Bronchial epithelial cell (primary cell): ENCODE measurements at regions not wholly inside any gene's neighbourhood (a gene's known extent, or its start where the extent isn't known, plus 50 kb on each side); places are given as distances from the start of the nearest gene placed in this dataset.

Experiments
- DNase-seq: peaks from one replicate; pipeline ENCODE4 v3.0.0-alpha.2; 2010; ENCODE audit warnings: low read depth
- FAIRE-seq: peaks from 2 replicates; lab custom pipeline; 2011; peaks lifted over from hg19 to GRCh38; lab: Jason Lieb, UNC
- H3K27me3 ChIP-seq: 2 replicates; pipeline ENCODE4 v1.5.1; 2011; ENCODE audit warnings: low read length; ENCODE audit not compliant: control insufficient read depth, insufficient read depth
- H3K36me3 ChIP-seq: 2 replicates; pipeline ENCODE4 v1.5.1; 2011; ENCODE audit warnings: low read length; ENCODE audit not compliant: control insufficient read depth, insufficient read depth
- H3K4me3 ChIP-seq: 2 replicates; pipeline ENCODE4 v1.5.1; 2011; ENCODE audit warnings: mild to moderate bottlenecking, low read depth, low read length, control low read depth
- TF ChIP-seq, protein P1 (sequence below): IDR thresholded peaks from 2 replicates; pipeline ENCODE4 v1.5.1; 2011; ENCODE audit warnings: mild to moderate bottlenecking, moderate library complexity, low read length, control low read depth, inconsistent platforms; ENCODE audit not compliant: insufficient read depth, severe bottlenecking

DNA sequence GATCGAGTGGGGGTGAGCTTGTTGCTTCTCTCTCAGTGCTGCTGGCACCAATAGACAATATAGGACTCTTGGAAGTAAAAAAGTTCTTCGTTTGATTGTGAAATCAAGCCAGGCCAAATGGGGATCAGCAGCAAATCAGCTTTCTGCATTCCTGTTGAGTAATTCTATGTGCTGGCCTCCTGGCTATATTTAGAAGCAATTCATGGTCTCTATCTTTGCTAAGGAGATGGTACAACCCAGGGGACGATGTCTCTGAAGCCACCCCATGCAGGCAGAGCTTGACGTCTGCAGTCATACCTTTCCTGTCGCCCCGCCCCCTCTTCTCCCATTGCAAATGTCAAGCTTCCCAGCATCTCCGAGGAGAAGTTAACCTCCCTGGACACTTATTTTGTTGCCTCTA is 199.1 kb downstream of the SCP2D1 start:
- TF ChIP-seq, protein P1, sequence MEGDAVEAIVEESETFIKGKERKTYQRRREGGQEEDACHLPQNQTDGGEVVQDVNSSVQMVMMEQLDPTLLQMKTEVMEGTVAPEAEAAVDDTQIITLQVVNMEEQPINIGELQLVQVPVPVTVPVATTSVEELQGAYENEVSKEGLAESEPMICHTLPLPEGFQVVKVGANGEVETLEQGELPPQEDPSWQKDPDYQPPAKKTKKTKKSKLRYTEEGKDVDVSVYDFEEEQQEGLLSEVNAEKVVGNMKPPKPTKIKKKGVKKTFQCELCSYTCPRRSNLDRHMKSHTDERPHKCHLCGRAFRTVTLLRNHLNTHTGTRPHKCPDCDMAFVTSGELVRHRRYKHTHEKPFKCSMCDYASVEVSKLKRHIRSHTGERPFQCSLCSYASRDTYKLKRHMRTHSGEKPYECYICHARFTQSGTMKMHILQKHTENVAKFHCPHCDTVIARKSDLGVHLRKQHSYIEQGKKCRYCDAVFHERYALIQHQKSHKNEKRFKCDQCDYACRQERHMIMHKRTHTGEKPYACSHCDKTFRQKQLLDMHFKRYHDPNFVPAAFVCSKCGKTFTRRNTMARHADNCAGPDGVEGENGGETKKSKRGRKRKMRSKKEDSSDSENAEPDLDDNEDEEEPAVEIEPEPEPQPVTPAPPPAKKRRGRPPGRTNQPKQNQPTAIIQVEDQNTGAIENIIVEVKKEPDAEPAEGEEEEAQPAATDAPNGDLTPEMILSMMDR = no peak
- no peaks in the 10 kb centered on the region for H3K27me3 ChIP-seq
- DNase-seq (peak; percentile 7), FAIRE-seq (no peak)
- no peaks in the 10 kb centered on the region for H3K36me3 ChIP-seq
- H3K4me3 ChIP-seq = no peak overlapping the region

DNA sequence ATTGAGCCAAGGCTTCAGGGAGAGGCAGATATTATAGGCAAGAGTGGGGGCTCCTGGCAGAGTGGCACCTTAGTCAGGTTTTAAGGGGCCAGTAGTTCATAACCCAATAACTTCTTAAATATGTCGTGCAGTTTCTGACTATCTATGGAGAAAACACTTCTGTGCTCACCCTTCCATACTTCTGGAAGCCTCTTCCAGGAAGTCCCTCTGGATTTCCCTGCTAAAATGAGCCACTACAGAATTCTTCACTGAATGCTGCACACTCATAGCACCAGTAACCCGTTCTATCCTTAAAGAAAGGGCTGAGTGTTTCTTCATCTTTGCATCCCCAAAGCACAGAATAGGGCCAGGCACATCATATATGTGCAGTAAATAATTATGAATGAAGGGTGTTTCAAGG is 198.5 kb upstream of the SLC24A3 start:
- TF ChIP-seq, protein P1 = no peak
- no peak for FAIRE-seq
- Histone ChIP-seq H3K27me3 (no peaks in the 10 kb centered on the region), H3K4me3 (no peak overlapping the region), H3K36me3 (no peaks in the 10 kb centered on the region)
- DNase-seq = no peak

DNA sequence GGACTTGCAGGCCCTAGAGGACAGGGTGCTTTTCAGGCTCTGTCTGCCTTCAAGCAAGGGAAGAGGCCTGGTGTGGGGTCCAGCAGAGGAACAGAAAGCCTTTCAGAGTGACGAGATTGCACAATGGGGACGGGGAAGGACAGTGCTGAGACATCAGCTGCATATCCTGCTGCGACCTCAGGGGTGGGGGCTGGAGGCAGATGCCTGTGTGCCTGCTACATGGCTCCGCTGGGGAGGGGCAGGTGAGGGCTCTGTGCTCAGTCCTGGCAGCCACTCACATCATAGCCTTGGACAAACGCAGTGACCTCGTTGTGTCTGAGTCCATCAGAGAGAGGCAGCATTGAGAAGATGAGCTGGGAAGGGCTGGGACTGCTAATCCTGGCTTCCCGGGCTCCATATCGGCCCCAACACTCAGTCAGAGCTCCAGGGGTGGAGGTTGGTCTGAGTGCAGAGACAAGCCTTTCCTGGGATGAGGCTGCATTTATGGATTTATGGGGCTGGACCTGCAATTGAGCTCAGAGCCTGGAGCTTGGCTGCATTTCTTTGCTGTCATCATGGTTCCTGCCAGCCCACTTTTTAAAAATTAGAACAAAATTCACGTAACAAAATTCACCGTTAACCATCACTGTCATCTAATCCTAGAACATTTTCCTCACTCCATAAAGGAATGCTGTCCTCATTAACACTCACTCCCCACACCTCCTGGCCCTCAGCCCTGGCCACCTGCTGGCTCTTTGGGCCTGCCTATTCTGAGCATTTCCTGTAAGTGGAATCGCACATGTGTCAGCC is 196.9 kb upstream of the SLC24A3 start:
- TF ChIP-seq, protein P1 = no peak
- Histone ChIP-seq H3K4me3 (no peak overlapping the region), H3K36me3 (no peaks in the 10 kb centered on the region), H3K27me3 (no peaks in the 10 kb centered on the region)
- FAIRE-seq = no peak
- DNase-seq = no peak

DNA sequence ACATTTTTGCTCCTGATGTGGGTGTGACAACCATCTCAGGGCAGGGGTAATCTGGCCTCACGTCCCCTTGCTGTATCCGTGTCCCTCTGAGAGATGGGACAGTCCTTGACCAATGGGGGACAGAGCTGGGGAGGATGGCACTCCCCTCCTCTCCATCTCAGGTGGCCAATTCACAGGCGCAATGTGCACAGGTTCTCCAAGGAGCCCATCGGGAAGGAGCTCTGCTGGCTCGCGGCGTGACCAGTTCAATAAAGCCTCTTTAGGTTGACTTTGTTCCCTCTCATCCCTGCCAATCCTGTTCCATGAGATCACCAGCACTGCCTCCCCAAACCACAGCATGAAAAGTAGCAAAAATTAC is 196.3 kb upstream of the SLC24A3 start:
- no peaks in the 10 kb centered on the region for H3K36me3 ChIP-seq
- DNase-seq (no peak), FAIRE-seq (peak; percentile 13)
- no peaks in the 10 kb centered on the region for H3K27me3 ChIP-seq
- no peak overlapping the region for H3K4me3 ChIP-seq
- TF ChIP-seq, protein P1 = no peak

DNA sequence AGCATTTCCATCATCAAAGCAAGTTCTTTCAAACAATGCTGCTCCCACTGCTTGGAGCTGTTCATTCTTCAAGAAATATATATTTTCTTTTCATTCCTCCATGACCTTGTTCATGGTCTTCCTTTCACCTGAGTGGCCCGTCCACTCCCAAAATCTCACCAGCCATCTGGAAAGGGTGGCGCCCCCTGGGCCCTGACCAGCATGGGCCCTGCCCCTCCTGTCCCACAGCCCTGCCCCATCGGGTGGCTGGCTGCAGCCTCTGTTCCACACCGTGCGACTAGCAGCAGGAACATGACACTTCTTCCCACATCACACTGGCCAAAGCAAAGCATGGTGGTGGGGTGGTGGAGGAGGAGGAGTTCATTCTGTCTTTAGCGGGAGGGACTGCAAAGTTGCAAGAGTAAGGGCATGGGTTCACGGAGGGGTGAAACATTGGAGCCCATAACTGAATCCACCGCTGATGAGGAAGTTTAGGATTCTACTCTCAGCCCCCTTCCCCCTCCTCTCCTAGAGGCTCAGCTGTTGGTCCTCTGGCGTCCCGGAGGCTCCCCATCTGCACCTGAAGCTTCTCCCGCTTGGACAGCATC is 195.2 kb upstream of the SLC24A3 start:
- FAIRE-seq = no peak
- Histone ChIP-seq H3K4me3 (no peak overlapping the region), H3K27me3 (no peaks in the 10 kb centered on the region), H3K36me3 (no peaks in the 10 kb centered on the region)
- no peak for DNase-seq
- TF ChIP-seq, protein P1 = no peak
